Neural crest cell (in vitro differentiated cells): ENCODE measurements at regions not wholly inside any gene's neighbourhood (a gene's known extent, or its start where the extent isn't known, plus 50 kb on each side); places are given as distances from the start of the nearest gene placed in this dataset.

ENCODE experiments used
- DNase-seq: peaks from one replicate; pipeline ENCODE4 v3.0.0; 2021; ENCODE audit warnings: low read depth, mixed read lengths, low spot score
- H3K27ac Mint-ChIP-seq: one replicate; pipeline ENCODE4 v1.8.0; 2021; ENCODE audit warnings: mild to moderate bottlenecking, mixed read lengths; ENCODE audit not compliant: unreplicated experiment
- H3K27me3 Mint-ChIP-seq: 2 replicates; pipeline ENCODE4 v1.8.0; 2021; ENCODE audit warnings: low read depth, mild to moderate bottlenecking, mixed read lengths
- H3K36me3 Mint-ChIP-seq: 2 replicates; pipeline ENCODE4 v1.8.0; 2021; ENCODE audit warnings: low read depth, mild to moderate bottlenecking, mixed read lengths
- H3K4me1 Mint-ChIP-seq: 2 replicates; pipeline ENCODE4 v1.8.0; 2021; ENCODE audit warnings: mixed read lengths
- H3K4me3 Mint-ChIP-seq: one replicate; pipeline ENCODE4 v1.8.0; 2021; ENCODE audit warnings: mild to moderate bottlenecking, mixed read lengths
- H3K9me3 Mint-ChIP-seq: 2 replicates; pipeline ENCODE4 v1.8.0; 2021; ENCODE audit warnings: mixed read lengths
- TF ChIP-seq, protein P1 (sequence below): fragments of 200-600 bp; sonication (generic); conservative IDR thresholded peaks from 2 replicates; pipeline ENCODE4 v1.5.0; 2021; ENCODE audit warnings: antibody characterized with exemption, mild to moderate bottlenecking

DNA sequence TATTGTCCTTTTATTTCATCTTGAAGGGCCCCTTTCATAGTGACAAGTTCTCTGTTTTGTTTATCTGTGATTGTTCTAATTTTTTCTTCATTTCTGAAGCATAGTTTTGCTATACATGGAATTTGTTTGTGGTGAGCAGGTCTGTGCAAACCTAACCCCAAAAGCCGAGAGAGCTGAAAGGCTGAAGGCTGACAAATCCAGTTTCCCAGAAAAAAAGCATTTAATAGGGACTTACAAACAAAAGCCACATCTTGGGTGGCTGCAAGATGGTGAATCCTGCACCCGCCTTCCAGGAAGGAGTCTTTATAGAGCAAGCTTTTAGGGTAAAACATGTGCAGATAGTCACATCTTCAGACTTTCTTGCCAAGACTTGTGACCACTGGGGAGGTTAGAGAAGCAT lies 473.4 kb upstream of the TRIB2 start:
- no peak for DNase-seq
- Mint-ChIP-seq H3K36me3 (no peaks in the 10 kb centered on the region), H3K4me1 (no peaks in the 10 kb centered on the region), H3K27me3 (no peaks in the 10 kb centered on the region), H3K9me3 (peaks cover 9% of the 10 kb centered on the region), H3K27ac (no peak overlapping the region), H3K4me3 (no peak overlapping the region)
- TF ChIP-seq, protein P1, sequence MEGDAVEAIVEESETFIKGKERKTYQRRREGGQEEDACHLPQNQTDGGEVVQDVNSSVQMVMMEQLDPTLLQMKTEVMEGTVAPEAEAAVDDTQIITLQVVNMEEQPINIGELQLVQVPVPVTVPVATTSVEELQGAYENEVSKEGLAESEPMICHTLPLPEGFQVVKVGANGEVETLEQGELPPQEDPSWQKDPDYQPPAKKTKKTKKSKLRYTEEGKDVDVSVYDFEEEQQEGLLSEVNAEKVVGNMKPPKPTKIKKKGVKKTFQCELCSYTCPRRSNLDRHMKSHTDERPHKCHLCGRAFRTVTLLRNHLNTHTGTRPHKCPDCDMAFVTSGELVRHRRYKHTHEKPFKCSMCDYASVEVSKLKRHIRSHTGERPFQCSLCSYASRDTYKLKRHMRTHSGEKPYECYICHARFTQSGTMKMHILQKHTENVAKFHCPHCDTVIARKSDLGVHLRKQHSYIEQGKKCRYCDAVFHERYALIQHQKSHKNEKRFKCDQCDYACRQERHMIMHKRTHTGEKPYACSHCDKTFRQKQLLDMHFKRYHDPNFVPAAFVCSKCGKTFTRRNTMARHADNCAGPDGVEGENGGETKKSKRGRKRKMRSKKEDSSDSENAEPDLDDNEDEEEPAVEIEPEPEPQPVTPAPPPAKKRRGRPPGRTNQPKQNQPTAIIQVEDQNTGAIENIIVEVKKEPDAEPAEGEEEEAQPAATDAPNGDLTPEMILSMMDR: no peak

DNA sequence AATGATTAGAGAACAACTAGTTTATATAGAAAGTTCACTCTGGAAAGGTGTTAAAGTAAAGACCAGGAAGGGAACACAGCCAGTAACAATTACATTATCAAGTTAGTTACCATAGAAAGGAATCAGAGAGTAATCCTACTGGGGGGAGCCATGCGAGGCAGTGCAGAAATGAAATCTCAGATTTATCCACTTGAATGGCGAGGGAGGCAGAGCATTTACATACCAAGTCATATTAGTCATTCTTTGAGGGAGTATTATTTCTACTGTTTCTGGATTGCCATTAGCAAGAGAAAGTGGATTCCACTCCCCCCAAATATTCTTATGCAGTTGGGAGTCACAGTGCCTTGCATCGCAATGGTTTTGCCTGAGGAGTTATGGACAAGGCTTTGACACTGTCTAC lies 472.7 kb upstream of the TRIB2 start:
- TF ChIP-seq, protein P1: no peak
- Mint-ChIP-seq H3K27ac (no peak overlapping the region), H3K4me1 (no peaks in the 10 kb centered on the region), H3K36me3 (no peaks in the 10 kb centered on the region), H3K27me3 (no peaks in the 10 kb centered on the region), H3K4me3 (no peak overlapping the region), H3K9me3 (peaks cover 9% of the 10 kb centered on the region)
- DNase-seq: no peak

DNA sequence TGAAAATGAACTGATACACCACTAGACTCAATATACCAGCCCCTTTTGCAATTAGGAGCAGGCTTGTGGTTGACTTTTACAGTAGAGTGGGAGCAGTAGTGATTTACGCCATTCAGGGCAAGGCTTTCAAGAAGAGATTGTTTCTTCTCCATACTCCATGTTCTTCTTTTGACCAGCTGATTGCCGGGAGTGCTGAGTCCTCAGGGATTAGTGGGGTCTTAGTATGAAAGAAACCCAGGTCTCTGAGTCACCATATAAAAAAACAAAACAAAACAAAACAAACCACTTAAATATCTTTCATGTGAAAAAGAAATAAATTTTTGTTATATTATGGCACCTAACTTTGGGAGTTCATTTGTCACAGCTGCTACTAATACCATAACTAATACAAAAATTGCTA lies 465.6 kb upstream of the TRIB2 start:
- Mint-ChIP-seq H3K36me3 (no peaks in the 10 kb centered on the region), H3K4me3 (no peak overlapping the region)

DNA sequence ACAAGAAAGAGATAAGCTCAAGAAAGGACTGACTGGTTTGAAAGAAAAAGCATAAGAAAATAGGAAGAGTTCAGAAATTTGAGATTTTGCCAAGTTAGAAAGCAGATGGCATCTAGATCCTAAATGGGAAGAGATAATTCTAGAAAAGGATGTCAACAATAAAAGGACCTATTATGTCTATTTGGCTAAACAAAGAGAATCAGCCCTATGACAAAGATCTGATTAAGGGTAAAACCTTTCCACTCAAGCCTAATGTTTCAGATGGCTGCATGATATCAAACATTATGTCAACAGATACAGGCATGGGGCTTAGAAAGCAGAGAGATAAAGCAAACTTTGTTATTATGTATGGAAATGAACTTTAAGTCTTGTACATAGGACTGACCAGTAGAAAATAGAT lies 465.0 kb upstream of the TRIB2 start:
- Mint-ChIP-seq H3K27me3 (no peaks in the 10 kb centered on the region), H3K9me3 (peaks cover 5% of the 10 kb centered on the region), H3K4me1 (peaks cover 8% of the 10 kb centered on the region), H3K36me3 (no peaks in the 10 kb centered on the region), H3K4me3 (no peak overlapping the region), H3K27ac (no peak overlapping the region)
- TF ChIP-seq, protein P1: no peak
- no peak for DNase-seq

More for the DNA sequence above, 465.6 kb upstream of the TRIB2 start:
- H3K9me3 Mint-ChIP-seq: peaks cover 5% of the 10 kb centered on the region
- H3K27me3 Mint-ChIP-seq: no peaks in the 10 kb centered on the region
- TF ChIP-seq, protein P1: no peak
- H3K27ac Mint-ChIP-seq: no peak overlapping the region
- H3K4me1 Mint-ChIP-seq: peaks cover 8% of the 10 kb centered on the region
- no peak for DNase-seq

DNA sequence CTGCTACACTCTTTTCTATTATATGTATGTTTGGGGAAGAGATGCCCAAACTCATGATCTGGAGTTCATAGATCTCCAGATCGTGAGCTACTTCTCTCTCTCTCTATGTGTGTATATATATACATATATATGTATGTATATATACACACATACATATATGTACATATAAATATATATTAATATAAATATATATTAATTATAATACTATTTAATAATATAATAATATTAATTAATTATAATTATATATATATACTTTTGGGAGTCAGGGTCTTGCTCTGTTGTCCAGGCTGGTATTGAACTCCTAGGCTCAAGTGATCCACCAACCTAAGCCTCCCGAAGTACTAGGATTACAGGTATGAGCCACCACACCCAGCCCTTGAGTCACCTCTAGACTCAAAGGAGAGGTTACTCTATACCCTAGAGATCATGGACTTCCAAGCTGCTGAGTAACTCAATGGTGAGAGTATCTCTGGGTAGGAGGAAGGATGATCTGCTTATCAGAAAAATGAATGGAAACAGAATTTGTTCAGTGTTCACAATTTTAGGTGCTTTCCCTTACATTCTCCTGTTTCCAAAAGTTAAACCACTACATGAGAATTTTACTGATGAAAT lies 463.5 kb upstream of the TRIB2 start:
- Mint-ChIP-seq H3K4me1 (peaks cover 8% of the 10 kb centered on the region), H3K9me3 (peaks cover 5% of the 10 kb centered on the region), H3K4me3 (no peak overlapping the region), H3K27ac (no peak overlapping the region), H3K27me3 (no peaks in the 10 kb centered on the region), H3K36me3 (no peaks in the 10 kb centered on the region)
- TF ChIP-seq, protein P1: no peak
- no peak for DNase-seq
